Colon (tissue), 2 donors: ENCODE measurements at regions not wholly inside any gene's neighbourhood (a gene's known extent, or its start where the extent isn't known, plus 50 kb on each side); places are given as distances from the start of the nearest gene placed in this dataset.
"Not testable (repeated sequence)": the region's sequence is repeated elsewhere in the genome, so short reads cannot be mapped to it uniquely, and the experiment has no call there.

Source experiments
- FAIRE-seq: peaks from 2 replicates; lab custom pipeline; 2012; peaks lifted over from hg19 to GRCh38; lab: Jason Lieb, UNC
- donor health status: control.
- donor health status: control.

GRCh38 chr6:27582928-27583725 is 110.2 kb upstream of the ZNF184 start:
- FAIRE-seq: no peak

DNA sequence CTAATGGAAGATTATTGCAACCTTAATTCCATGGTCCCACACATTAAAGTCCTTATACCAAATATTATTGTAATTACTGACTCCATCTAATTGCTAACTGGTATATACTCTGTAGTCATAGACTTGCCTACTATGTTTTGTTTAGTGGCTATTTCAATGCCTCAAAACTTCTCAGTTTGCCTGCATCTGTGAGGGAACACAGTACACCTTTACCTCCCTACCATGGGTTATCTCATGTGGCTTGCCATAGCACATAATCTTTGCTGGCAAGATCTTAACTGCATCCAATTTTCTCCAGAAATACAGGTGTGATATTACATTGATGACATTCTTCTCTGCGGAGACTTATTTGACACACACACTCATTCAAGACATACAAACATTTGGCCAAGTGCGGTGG is 107.1 kb upstream of the ZNF184 start:
- FAIRE-seq: no peak

- no peak for FAIRE-seq
Observed at GRCh38 chr6:27577922-27578321, 105.0 kb upstream of the ZNF184 start.

GRCh38 chr6:27575594-27576361 is 102.9 kb upstream of the ZNF184 start:
- FAIRE-seq: no peak

DNA sequence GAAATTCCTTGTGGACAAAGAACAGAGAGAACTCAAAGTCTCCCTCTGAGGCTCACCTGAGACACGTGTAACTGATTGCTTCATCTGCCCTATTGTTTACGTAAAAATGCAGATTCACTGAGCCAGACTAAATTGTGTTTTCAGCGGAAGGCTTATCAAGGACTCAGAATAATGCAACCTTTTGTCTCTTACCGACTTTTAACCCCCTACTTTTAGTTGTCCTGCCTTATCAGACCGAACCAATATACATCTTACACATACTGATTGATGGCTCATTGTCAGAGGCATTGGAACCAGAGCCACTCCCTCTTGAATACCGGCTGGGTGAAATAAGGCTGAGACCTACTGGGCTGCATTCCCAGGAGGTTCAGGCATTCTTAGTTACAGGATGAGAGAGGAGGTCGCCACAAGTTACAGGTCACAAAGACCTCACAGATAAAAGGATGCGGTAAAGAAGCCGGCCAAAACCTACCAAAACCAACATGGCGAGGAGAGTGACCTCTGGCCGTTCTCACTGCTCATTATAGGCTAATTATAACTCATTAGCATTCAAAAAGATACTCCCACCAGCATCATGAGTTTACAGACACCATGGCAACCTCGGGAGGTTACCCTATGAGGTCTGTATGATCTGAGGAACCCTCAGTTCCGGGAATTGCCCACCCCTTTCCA is 95.5 kb upstream of the ZNF184 start:
- no peak for FAIRE-seq

- FAIRE-seq: no peak
Observed at GRCh38 chr6:27565839-27566779, 93.2 kb upstream of the ZNF184 start.

DNA sequence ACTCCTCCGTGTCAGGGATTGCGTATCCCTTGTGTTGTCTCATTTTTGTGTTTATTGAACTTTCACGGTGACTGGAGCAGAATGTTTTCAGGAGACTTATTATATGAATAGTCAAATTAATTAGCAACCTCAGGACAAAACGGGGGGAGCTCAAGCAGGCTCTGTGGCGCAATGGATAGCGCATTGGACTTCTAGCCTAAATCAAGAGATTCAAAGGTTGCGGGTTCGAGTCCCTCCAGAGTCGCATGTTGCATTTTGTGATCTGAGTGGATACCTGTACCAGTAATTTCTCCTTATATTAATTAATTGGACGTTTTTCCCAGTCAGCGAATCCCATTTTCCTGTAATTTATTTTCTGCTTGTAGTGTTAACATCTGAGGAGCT is 89.1 kb upstream of the ZNF184 start:
- FAIRE-seq: no peak

GRCh38 chr6:27558028-27558724 is 85.3 kb upstream of the ZNF184 start:
- no peak for FAIRE-seq

- FAIRE-seq: no peak
Observed at GRCh38 chr6:27556406-27556805, 83.5 kb upstream of the ZNF184 start.

GRCh38 chr6:27553123-27553904 is 80.4 kb upstream of the ZNF184 start:
- FAIRE-seq: no peak

DNA sequence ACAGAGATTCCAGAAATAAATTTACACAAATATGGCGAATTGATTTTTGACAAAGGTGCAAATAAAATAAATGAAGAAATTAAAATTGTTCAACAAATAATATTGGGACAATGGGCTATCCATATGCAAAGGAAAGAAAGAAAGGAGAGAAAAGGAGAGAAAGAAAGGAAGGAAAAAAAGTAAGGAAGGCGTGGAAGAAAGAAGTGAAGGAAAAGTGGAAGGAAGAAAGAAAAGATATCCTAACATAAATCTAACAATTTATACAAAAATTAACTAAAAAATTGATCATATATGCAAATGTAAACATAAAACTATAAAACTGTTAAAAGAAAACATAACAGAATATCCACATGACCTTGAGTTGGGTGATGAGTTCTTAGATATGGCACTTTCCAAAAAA is 78.7 kb upstream of the ZNF184 start:
- no peak for FAIRE-seq

- FAIRE-seq: no peak
Observed at GRCh38 chr6:27550692-27551091, 77.8 kb upstream of the ZNF184 start.

DNA sequence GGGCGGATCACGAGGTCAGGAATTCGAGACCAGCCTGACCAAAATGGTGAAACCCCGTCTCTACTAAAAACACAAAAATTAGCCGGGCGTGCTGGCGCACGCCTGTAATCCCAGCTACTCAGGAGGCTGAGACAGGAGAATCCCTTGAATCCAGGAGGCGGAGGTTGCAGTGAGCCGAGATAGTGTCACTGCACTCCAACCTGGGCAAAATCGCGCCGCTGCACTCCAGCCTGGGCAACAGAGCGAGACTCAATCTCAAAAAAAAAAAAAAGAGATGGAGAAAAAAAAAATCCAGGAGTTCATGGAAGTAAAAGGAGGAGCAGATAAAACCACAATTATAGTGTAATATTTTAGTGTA is 76.3 kb upstream of the ZNF184 start:
- FAIRE-seq: not testable (repeated sequence)

- no peak for FAIRE-seq
Observed at GRCh38 chr6:27547157-27548075, 74.5 kb upstream of the ZNF184 start.

DNA sequence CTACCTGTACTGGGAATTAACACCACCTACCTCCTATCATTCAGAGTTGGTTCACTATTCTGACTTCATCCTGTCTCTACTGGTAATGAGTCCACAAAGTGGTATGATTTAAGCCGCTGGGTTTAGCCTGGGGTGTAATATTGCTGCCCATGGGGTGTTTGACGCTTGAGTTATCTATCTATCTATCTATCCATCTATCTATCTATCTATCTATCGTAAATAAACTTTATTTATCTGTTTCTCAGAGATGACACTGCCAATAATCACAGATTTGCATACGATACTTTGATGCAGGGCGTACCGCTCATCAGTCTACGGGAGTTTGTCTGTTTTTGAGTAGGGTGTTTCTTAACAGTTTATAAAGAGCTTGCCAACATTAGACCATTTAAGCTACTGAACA is 73.6 kb upstream of the ZNF184 start:
- no peak for FAIRE-seq

- no peak for FAIRE-seq
Observed at GRCh38 chr6:27545271-27546046, 72.6 kb upstream of the ZNF184 start.

GRCh38 chr6:27544612-27545260 is 71.8 kb upstream of the ZNF184 start:
- no peak for FAIRE-seq

- FAIRE-seq: not testable (repeated sequence)
Observed at GRCh38 chr6:27544135-27544534, 71.2 kb upstream of the ZNF184 start.
